OCI-LY7 (cell line): ENCODE measurements at regions not wholly inside any gene's neighbourhood (a gene's known extent, or its start where the extent isn't known, plus 50 kb on each side); places are given as distances from the start of the nearest gene placed in this dataset.

Experiments
- BruUV-seq: library from RNA; stranded (reverse); fragments of 400-500 nt; replicated peaks from 2 replicates; lab custom pipeline; 2021; lab: Mats Ljungman, UMichigan
- CTCF ChIA-PET: fragments of 300-600 bp; sonication (Branson Sonifier 250); formaldehyde crosslinking; loops from one replicate; lab custom pipeline; 2022; ENCODE audit warnings: antibody characterized with exemption; ENCODE audit not compliant: unreplicated experiment; lab: Charles Lee
- POLR2A ChIA-PET: fragments of 300-600 bp; sonication (Branson Sonifier 250); formaldehyde crosslinking; loops from one replicate; lab custom pipeline; 2022; ENCODE audit warnings: antibody characterized with exemption; lab: Charles Lee
- DNase-seq: peaks from one replicate; pipeline ENCODE4 v3.0.0-alpha.2; 2015; ENCODE audit warnings: low spot score
- H2AFZ ChIP-seq: fragments of 200-600 bp; sonication (generic), shearing (Covaris generic); 2 replicates; pipeline ENCODE4 v1.6.1; 2014; ENCODE audit warnings: mild to moderate bottlenecking, antibody characterized with exemption, low read length, moderate library complexity
- H3K27ac ChIP-seq: fragments of 200-600 bp; sonication (generic); 2 replicates; pipeline ENCODE4 v1.5.1; 2014; ENCODE audit warnings: mixed run types, low read depth, mild to moderate bottlenecking, moderate library complexity, low read length, inconsistent platforms; ENCODE audit not compliant: poor library complexity, severe bottlenecking
- H3K36me3 ChIP-seq: fragments of 200-600 bp; sonication (generic); 2 replicates; pipeline ENCODE4 v1.6.1; 2014; ENCODE audit warnings: mild to moderate bottlenecking, antibody characterized with exemption, low read length, moderate library complexity, mixed read lengths; ENCODE audit not compliant: insufficient read depth
- H3K4me1 ChIP-seq: fragments of 200-600 bp; sonication (generic); 2 replicates; pipeline ENCODE4 v1.5.1; 2014; ENCODE audit warnings: mild to moderate bottlenecking, low read length; ENCODE audit not compliant: insufficient read depth, poor library complexity, severe bottlenecking
- H3K4me2 ChIP-seq: fragments of 200-600 bp; sonication (generic); 2 replicates; pipeline ENCODE4 v1.6.1; 2014; ENCODE audit warnings: mild to moderate bottlenecking, low read length
- H3K4me3 ChIP-seq: fragments of 200-600 bp; sonication (generic); 2 replicates; pipeline ENCODE4 v1.5.1; 2014; ENCODE audit warnings: mild to moderate bottlenecking, low read depth, low read length; ENCODE audit not compliant: poor library complexity, severe bottlenecking
- H3K79me2 ChIP-seq: fragments of 200-600 bp; sonication (generic); 2 replicates; pipeline ENCODE4 v1.6.1; 2016; ENCODE audit warnings: low read depth, mild to moderate bottlenecking, low read length, moderate library complexity, mixed read lengths; ENCODE audit not compliant: insufficient read depth
- H3K9me2 ChIP-seq: fragments of 200-600 bp; sonication (generic); 2 replicates; pipeline ENCODE4 v1.6.1; 2016; ENCODE audit warnings: mild to moderate bottlenecking, low read length, mixed read lengths; ENCODE audit not compliant: insufficient read depth
- H3K9me3 ChIP-seq: fragments of 200-600 bp; sonication (generic); 2 replicates; pipeline ENCODE4 v1.6.1; 2014; ENCODE audit warnings: mild to moderate bottlenecking, mixed run types, low read length, mixed read lengths
- H4K20me1 ChIP-seq: fragments of 200-600 bp; sonication (generic); 2 replicates; pipeline ENCODE4 v1.6.1; 2014; ENCODE audit warnings: mild to moderate bottlenecking, antibody characterized with exemption, low read length, moderate library complexity, mixed read lengths; ENCODE audit not compliant: insufficient read depth
- CTCF ChIP-seq: fragments of 200-600 bp; sonication (generic); conservative IDR thresholded peaks from 2 replicates; pipeline ENCODE4 v1.5.1; 2014; ENCODE audit warnings: mild to moderate bottlenecking, antibody characterized with exemption, low read length, moderate library complexity, mixed read lengths
- EZH2phosphoT487 ChIP-seq: fragments of 200-600 bp; sonication (generic); IDR thresholded peaks from 2 replicates; pipeline ENCODE4 v1.6.1; 2018; ENCODE audit warnings: low read depth, borderline replicate concordance, mild to moderate bottlenecking, mixed run types, antibody characterized with exemption, low read length, moderate library complexity, mixed read lengths
- intact Hi-C: fragments of 100-400 bp; cut with micrococcal nuclease; formaldehyde crosslinking; loops from one replicate; pipeline ENCODE4 v1.10.0; 2022; ENCODE audit not compliant: unreplicated experiment

- H3K27ac ChIP-seq, result no peak overlapping the region
- H3K79me2 ChIP-seq, result no peaks in the 10 kb centered on the region
- H3K36me3 ChIP-seq, result no peaks in the 10 kb centered on the region
- CTCF ChIA-PET, result no interaction called here
- intact Hi-C loops, result no loop called here
- H3K4me2 ChIP-seq, result no peak overlapping the region
- no peaks in the 10 kb centered on the region for H3K4me1 ChIP-seq
- no peaks in the 10 kb centered on the region for H3K9me3 ChIP-seq
- TF ChIP-seq EZH2phosphoT487 (no peak), CTCF (no peak)
- H3K9me2 ChIP-seq, result no peaks in the 10 kb centered on the region
- POLR2A ChIA-PET, result interaction anchor here (0.6 kb wide), 1 partner anchor 58 kb away, joined by 3 read pairs; no protein-coding TSS in a partner anchor
- no peak for DNase-seq
- H3K4me3 ChIP-seq, result no peak overlapping the region
- H2AFZ ChIP-seq, result no peak overlapping the region
- H4K20me1 ChIP-seq, result no peaks in the 10 kb centered on the region
- no TSS peak for BruUV-seq
These were observed 139.9 kb upstream of the PITRM1 start for GRCh38 chr10:3312403-3312940.

- BruUV-seq, result no TSS peak
- ChIA-PET CTCF (no interaction called here), POLR2A (interaction anchor here (0.6 kb wide), 1 partner anchor 807 kb away, joined by 4 read pairs; no protein-coding TSS in a partner anchor)
- Histone ChIP-seq H3K79me2 (no peaks in the 10 kb centered on the region), H4K20me1 (no peaks in the 10 kb centered on the region), H3K27ac (no peak overlapping the region), H3K4me2 (no peak overlapping the region), H3K4me3 (no peak overlapping the region), H3K9me2 (no peaks in the 10 kb centered on the region), H3K36me3 (no peaks in the 10 kb centered on the region), H3K4me1 (no peaks in the 10 kb centered on the region), H2AFZ (no peak overlapping the region), H3K9me3 (no peaks in the 10 kb centered on the region)
- no peak for TF ChIP-seq CTCF
- TF ChIP-seq EZH2phosphoT487, result no peak
- DNase-seq, result no peak
- intact Hi-C loops, result no loop called here
These were observed 137.6 kb upstream of the PITRM1 start for GRCh38 chr10:3310016-3310784.

GRCh38 chr10:3306050-3306449 lies 133.5 kb upstream of the PITRM1 start:
- no peak for TF ChIP-seq EZH2phosphoT487
- CTCF ChIA-PET, result no interaction called here
- no TSS peak for BruUV-seq

More at GRCh38 chr10:3306050-3306449, 133.5 kb upstream of the PITRM1 start:
- Histone ChIP-seq H3K79me2 (no peaks in the 10 kb centered on the region), H3K4me1 (no peaks in the 10 kb centered on the region), H2AFZ (no peak overlapping the region), H3K4me2 (no peak overlapping the region), H4K20me1 (no peaks in the 10 kb centered on the region), H3K36me3 (no peaks in the 10 kb centered on the region), H3K27ac (no peak overlapping the region), H3K4me3 (no peak overlapping the region), H3K9me2 (no peaks in the 10 kb centered on the region), H3K9me3 (no peaks in the 10 kb centered on the region)
- no peak for DNase-seq
- POLR2A ChIA-PET, result no interaction called here
- intact Hi-C loops, result no loop called here
